ENCODE measurements at regions not wholly inside any gene's neighbourhood (a gene's known extent, or its start where the extent isn't known, plus 50 kb on each side); places are given as distances from the start of the nearest gene placed in this dataset.
A peak's percentile ranks its signal among the peaks of the same experiment; 100 is the strongest.

DNA sequence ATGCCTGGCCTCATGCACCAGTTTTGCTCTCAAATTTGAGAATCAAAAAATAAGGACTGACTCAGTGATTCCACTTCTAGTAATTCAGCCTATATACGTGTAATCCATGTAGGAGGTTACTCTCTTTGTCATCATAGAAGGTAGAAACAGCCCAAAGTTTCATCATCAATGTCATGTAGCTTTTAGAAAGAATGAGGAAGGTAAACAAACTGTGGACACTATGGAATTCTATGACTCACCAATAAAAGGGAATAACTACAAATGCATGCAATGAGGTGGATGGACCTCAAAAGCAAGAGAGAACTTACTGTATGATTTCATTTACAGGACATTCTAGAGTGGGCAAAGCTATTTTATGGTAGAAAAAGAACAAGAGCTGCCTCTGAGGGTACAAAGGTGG, 93.2 kb upstream of the LRIG1 start:
- WGBS, result 88% methylated on average over 1 of the region's 1 CpG
- no peaks in the 10 kb centered on the region for H3K27me3 ChIP-seq (ENCODE audit: insufficient read depth, low read length)
- no peaks in the 10 kb centered on the region for H3K9me3 ChIP-seq (ENCODE audit: insufficient read depth, low read depth, low read length)
- H3K36me3 ChIP-seq (ENCODE audit: insufficient read depth, low read length), result no peaks in the 10 kb centered on the region
- no peak overlapping the region for H3K27ac ChIP-seq (ENCODE audit: low read depth, low read length)
- H3K4me3 ChIP-seq (ENCODE audit: low read length), result no peak overlapping the region
- peaks cover 39% of the 10 kb centered on the region for H3K4me1 ChIP-seq (ENCODE audit: insufficient read depth, low read length)
- H3K9ac ChIP-seq (ENCODE audit: low read depth, low read length), result no peak overlapping the region

DNA sequence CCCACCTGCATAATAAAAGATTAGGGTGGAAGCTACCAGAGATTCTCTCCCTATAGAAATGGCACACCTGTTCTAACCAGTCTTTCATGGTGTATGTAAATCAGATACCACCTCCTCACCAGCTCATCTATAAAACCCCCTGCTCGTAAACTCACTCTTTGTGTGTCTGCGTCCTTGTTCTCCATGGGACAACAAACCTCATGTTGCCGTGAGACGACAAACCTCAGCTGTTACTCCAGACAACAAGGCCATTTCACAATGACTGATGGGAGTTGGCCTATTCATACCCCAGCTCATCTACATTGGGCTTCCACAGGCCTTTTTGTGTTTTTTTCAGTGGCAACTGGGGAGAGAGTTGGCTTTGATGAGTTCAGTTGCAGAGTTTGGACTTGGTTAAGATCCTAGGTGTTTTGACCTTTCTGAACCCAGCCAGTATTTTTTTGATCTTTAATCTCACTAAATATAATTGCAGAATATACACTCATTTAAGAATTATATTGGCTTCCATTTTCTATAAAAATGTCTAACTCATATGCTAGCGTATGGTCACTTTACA, 96.6 kb upstream of the LRIG1 start:
- H3K9ac ChIP-seq (ENCODE audit: low read depth, low read length), result no peak overlapping the region
- peaks cover 19% of the 10 kb centered on the region for H3K4me1 ChIP-seq (ENCODE audit: insufficient read depth, low read length)
- H3K9me3 ChIP-seq (ENCODE audit: insufficient read depth, low read depth, low read length), result no peaks in the 10 kb centered on the region
- WGBS, result 88% methylated on average over 5 of the region's 5 CpGs
- H3K27ac ChIP-seq (ENCODE audit: low read depth, low read length), result no peak overlapping the region
- no peak overlapping the region for H3K4me3 ChIP-seq (ENCODE audit: low read length)
- H3K27me3 ChIP-seq (ENCODE audit: insufficient read depth, low read length), result no peaks in the 10 kb centered on the region
- no peaks in the 10 kb centered on the region for H3K36me3 ChIP-seq (ENCODE audit: insufficient read depth, low read length)

DNA sequence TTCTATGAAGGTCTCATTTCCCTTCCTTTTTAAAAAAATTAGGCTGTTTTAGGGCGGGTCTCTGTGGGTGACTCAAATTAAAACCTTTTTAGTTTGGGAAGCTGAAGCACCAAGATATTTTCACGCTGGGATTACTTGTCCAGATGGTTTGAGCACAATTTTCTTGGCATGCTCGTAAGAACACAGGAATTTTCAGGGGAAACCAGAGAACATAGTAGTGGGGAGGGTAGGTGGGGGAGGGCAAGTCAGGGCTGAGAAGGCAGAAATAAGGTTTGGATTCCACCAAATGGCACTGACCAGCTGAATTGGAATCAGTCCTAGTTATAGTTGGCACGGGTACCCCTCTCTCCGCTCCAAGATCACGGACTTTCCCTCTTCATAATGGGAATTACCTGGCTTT, 97.3 kb upstream of the LRIG1 start:
- H3K4me1 ChIP-seq (ENCODE audit: insufficient read depth, low read length), result peaks cover 11% of the 10 kb centered on the region

DNA sequence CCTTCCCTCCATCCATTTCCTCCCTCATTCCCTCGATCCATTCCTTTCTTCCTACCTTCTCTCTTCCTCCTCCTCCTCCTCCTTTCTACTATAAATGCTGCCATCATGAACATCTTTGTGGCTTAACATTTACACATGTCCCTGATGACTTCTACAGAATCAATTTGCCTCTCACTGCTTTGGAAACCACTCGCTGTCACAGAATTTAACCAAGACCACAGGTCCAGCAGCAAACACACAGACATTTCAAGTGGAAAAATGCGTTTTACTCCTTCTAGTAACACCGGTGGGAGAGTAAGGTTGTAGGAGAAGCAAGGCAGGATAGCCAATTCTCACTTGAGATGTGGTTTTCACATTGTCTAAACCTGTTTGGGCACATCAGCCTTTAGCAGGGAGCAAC, 101.4 kb upstream of the LRIG1 start:
- H3K9me3 ChIP-seq (ENCODE audit: insufficient read depth, low read depth, low read length), result no peaks in the 10 kb centered on the region
- H3K9ac ChIP-seq (ENCODE audit: low read depth, low read length), result no peak overlapping the region
- peaks cover 6% of the 10 kb centered on the region; the same call in 1 of the 2 replicates for H3K4me1 ChIP-seq (ENCODE audit: insufficient read depth, low read length)
- H3K36me3 ChIP-seq (ENCODE audit: insufficient read depth, low read length), result no peaks in the 10 kb centered on the region
- H3K27me3 ChIP-seq (ENCODE audit: insufficient read depth, low read length), result no peaks in the 10 kb centered on the region
- H3K4me3 ChIP-seq (ENCODE audit: low read length), result no peak overlapping the region
- 86% methylated on average over 4 of the region's 4 CpGs for WGBS
- no peak overlapping the region for H3K27ac ChIP-seq (ENCODE audit: low read depth, low read length)

More for the DNA sequence above, 97.3 kb upstream of the LRIG1 start:
- no peaks in the 10 kb centered on the region for H3K9me3 ChIP-seq (ENCODE audit: insufficient read depth, low read depth, low read length)
- H3K9ac ChIP-seq (ENCODE audit: low read depth, low read length), result no peak overlapping the region
- no peaks in the 10 kb centered on the region for H3K36me3 ChIP-seq (ENCODE audit: insufficient read depth, low read length)
- H3K27me3 ChIP-seq (ENCODE audit: insufficient read depth, low read length), result no peaks in the 10 kb centered on the region
- H3K4me3 ChIP-seq (ENCODE audit: low read length), result no peak overlapping the region
- WGBS, result 93% methylated on average over 6 of the region's 6 CpGs
- no peak overlapping the region for H3K27ac ChIP-seq (ENCODE audit: low read depth, low read length)

DNA sequence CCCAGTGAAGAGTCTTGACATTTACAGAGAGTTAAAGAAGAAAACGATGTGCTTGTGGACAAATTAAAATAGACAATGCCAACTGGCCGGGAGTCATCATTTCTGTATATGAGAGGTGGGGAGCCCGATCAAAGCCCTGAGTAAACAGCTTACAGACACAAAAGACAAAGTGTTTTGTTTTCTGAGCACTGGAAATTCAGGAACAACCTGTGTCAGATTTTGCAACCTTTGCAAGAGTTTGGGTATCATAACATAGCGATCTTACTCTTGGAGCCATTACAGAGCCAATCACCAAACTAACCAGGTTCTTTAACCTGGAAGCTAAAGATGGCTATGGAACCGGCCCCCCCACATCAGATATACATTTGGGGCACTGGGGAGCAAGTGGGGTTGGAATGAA, 101.9 kb upstream of the LRIG1 start:
- no peaks in the 10 kb centered on the region for H3K36me3 ChIP-seq (ENCODE audit: insufficient read depth, low read length)
- H3K27ac ChIP-seq (ENCODE audit: low read depth, low read length), result no peak overlapping the region
- H3K27me3 ChIP-seq (ENCODE audit: insufficient read depth, low read length), result no peaks in the 10 kb centered on the region
- 90% methylated on average over 4 of the region's 5 CpGs for WGBS
- H3K4me3 ChIP-seq (ENCODE audit: low read length), result no peak overlapping the region
- peaks cover 3% of the 10 kb centered on the region; the same call in 1 of the 2 replicates for H3K4me1 ChIP-seq (ENCODE audit: insufficient read depth, low read length)
- H3K9ac ChIP-seq (ENCODE audit: low read depth, low read length), result no peak overlapping the region
- H3K9me3 ChIP-seq (ENCODE audit: insufficient read depth, low read depth, low read length), result no peaks in the 10 kb centered on the region

DNA sequence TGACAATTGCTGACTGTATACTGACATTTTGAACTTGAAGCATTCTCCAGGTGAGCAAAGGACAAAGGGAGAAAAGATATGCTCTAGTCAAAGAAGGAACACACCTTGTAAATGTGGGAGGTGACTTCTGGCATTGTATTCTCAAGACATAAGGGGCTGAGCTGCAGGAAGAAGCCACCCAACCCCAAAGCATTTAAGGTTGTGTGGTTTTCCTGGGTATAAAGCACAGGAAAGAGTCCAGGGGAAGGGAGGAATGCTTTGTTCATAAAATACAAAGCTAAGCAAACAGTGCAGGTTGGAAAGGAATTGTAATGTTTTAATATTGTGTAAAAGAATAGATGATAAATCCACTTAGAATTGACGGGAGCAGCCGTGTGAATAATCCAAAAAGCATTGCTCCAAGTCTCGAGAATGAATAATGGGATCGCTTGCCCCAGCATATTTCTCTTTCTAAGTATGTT, 102.4 kb upstream of the LRIG1 start:
- H3K27ac ChIP-seq (ENCODE audit: low read depth, low read length), result no peak overlapping the region
- no peak overlapping the region for H3K9ac ChIP-seq (ENCODE audit: low read depth, low read length)
- H3K36me3 ChIP-seq (ENCODE audit: insufficient read depth, low read length), result no peaks in the 10 kb centered on the region
- no peak overlapping the region for H3K4me3 ChIP-seq (ENCODE audit: low read length)
- 91% methylated on average over 4 of the region's 4 CpGs for WGBS
- H3K4me1 ChIP-seq (ENCODE audit: insufficient read depth, low read length), result peaks cover 2% of the 10 kb centered on the region; the same call in 1 of the 2 replicates
- H3K9me3 ChIP-seq (ENCODE audit: insufficient read depth, low read depth, low read length), result no peaks in the 10 kb centered on the region
- H3K27me3 ChIP-seq (ENCODE audit: insufficient read depth, low read length), result no peaks in the 10 kb centered on the region

DNA sequence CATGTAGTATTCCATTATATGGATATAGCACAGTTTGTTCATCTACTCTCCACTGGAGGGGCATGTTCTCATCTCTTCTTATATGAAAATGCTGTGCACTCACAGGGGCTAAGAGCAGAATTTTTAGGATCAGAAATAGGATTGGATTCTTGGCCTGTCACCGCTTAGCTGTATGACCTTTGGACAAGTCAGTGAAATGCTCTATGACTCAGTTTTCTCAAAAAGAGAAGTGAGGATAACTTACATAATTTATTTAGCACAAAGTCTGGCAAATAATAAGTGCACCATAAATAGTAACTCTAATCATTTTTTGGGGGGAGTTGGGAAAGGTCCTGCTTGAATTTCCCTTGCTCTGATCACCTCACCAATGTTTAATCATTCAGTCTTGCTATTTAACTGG, 103.7 kb upstream of the LRIG1 start:
- Histone ChIP-seq H3K27me3 (ENCODE audit: insufficient read depth, low read length) (no peaks in the 10 kb centered on the region), H3K4me1 (ENCODE audit: insufficient read depth, low read length) (peaks cover 6% of the 10 kb centered on the region), H3K27ac (ENCODE audit: low read depth, low read length) (no peak overlapping the region), H3K36me3 (ENCODE audit: insufficient read depth, low read length) (no peaks in the 10 kb centered on the region), H3K9ac (ENCODE audit: low read depth, low read length) (no peak overlapping the region), H3K4me3 (ENCODE audit: low read length) (no peak overlapping the region), H3K9me3 (ENCODE audit: insufficient read depth, low read depth, low read length) (no peaks in the 10 kb centered on the region)
- 95% methylated on average over 1 of the region's 1 CpG for WGBS

DNA sequence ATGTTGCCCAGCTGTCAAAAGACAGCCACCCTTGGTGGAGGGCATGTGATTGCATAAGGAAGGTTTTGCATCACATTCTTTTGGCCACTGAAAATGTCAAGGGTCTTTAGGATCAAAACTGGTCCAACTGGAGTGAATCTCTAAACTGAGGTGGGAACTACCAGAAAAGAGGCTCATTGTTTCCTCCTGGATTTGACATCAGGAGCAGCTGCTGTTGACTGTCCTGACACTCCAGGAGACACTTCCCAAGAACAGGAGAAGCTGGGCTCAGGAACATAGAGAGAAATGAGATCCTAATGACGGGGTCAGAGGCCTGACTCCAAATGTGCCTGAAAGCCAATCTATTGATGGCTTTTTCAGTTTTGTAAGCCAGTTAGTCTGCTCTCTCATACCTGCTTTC, 105.3 kb upstream of the LRIG1 start:
- H3K27me3 ChIP-seq (ENCODE audit: insufficient read depth, low read length), result no peaks in the 10 kb centered on the region
- no peak overlapping the region for H3K27ac ChIP-seq (ENCODE audit: low read depth, low read length)
- H3K9ac ChIP-seq (ENCODE audit: low read depth, low read length), result no peak overlapping the region
- peaks cover 19% of the 10 kb centered on the region for H3K4me1 ChIP-seq (ENCODE audit: insufficient read depth, low read length)
- no peaks in the 10 kb centered on the region for H3K9me3 ChIP-seq (ENCODE audit: insufficient read depth, low read depth, low read length)
- no peak overlapping the region for H3K4me3 ChIP-seq (ENCODE audit: low read length)
- H3K36me3 ChIP-seq (ENCODE audit: insufficient read depth, low read length), result no peaks in the 10 kb centered on the region
- WGBS, result 85% methylated on average over 1 of the region's 1 CpG

DNA sequence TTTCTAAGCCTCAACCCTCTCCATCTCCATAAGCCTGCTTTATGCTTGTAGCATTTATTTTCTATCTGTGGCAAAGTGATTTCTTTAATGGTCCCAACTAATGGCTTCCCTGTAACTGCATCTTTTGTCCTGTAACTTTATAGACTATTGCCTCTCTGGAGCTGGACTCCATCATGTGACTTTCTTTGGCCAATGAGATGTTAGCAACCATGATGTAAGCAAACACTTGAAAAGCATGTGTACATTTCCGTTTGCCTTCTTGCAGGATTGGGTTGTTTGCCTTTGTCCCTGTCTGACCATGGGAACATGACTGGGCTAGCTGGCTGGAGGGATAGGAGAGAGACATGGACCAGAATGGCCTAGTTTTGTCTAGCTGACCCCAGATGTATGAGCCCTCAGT, 106.0 kb upstream of the LRIG1 start:
- Histone ChIP-seq H3K9me3 (ENCODE audit: insufficient read depth, low read depth, low read length) (no peaks in the 10 kb centered on the region), H3K4me1 (ENCODE audit: insufficient read depth, low read length) (peaks cover 19% of the 10 kb centered on the region), H3K4me3 (ENCODE audit: low read length) (no peak overlapping the region), H3K36me3 (ENCODE audit: insufficient read depth, low read length) (no peaks in the 10 kb centered on the region), H3K27ac (ENCODE audit: low read depth, low read length) (no peak overlapping the region), H3K27me3 (ENCODE audit: insufficient read depth, low read length) (no peaks in the 10 kb centered on the region), H3K9ac (ENCODE audit: low read depth, low read length) (no peak overlapping the region)
- WGBS, result 84% methylated on average over 1 of the region's 1 CpG

DNA sequence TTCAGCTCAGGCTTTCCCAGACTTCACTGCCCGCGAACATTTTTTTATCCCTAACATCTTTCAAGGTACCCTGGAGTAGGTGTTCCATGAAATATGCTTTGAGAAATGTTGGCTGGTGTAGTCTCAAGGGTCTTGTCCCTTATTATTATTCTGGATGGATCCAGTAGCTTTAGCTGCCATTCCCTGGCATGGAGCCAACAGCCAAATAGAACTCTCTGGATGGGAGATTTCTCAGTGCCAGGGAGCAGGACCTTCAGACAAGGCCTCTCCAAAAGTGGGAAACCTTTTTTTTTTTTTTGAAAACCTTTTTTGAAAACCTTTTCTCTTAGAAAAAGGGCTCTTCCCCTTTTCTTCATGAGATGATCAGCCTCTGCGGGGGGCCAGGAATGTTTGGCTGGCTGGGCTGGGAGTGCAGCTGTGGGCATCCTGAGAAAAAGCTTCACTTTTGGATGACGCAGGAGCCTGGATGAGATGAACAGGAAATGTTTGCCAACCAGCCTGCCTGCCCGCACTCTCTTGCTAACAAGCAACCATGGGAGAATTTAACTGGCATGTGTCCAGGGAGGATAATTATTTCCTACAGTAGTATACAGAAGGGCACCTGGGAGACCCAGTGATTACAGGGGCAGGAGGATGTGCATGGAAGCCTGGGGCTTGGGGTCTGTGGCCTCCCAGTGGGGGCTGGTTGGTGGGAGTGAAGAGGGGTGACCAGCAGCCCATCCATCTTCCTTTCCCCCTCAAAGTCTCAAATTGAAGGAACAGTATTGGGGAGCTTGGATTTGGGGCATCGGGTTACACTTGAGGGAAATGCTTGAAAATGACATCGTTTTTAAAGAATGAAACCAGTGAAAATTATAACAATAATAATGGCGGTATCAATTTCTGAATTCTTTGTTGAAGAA, 109.1 kb upstream of the LRIG1 start:
- WGBS, result 55% methylated on average over 8 of the region's 8 CpGs
- Histone ChIP-seq H3K9me3 (ENCODE audit: insufficient read depth, low read depth, low read length) (no peaks in the 10 kb centered on the region), H3K4me1 (ENCODE audit: insufficient read depth, low read length) (peaks cover 19% of the 10 kb centered on the region), H3K27ac (ENCODE audit: low read depth, low read length) (peak overlapping the region; percentile 67), H3K9ac (ENCODE audit: low read depth, low read length) (no peak overlapping the region), H3K36me3 (ENCODE audit: insufficient read depth, low read length) (no peaks in the 10 kb centered on the region), H3K27me3 (ENCODE audit: insufficient read depth, low read length) (no peaks in the 10 kb centered on the region), H3K4me3 (ENCODE audit: low read length) (no peak overlapping the region)

DNA sequence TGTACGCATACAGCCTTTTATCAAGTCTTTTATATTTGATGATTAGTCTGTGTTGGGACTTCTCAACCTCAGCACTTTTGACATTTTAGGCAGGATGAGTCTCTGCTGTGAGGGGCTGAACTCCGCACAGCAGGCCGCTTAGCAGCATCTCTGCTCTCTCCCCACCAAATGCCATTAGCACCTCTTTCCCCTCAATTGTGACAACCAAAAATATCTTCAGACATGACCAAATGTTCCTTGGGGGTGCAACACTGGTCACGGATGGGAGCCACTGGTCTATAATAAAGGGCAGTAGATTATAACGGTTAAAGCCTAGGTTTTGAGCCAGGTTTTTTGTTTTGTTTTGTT, 109.7 kb upstream of the LRIG1 start:
- no peaks in the 10 kb centered on the region for H3K9me3 ChIP-seq (ENCODE audit: insufficient read depth, low read depth, low read length)
- no peak overlapping the region for H3K9ac ChIP-seq (ENCODE audit: low read depth, low read length)
- H3K36me3 ChIP-seq (ENCODE audit: insufficient read depth, low read length), result no peaks in the 10 kb centered on the region
- peak overlapping the region; percentile 67; the same call in 1 of the 2 replicates for H3K27ac ChIP-seq (ENCODE audit: low read depth, low read length)
- WGBS, result 64% methylated on average over 5 of the region's 5 CpGs
- H3K4me1 ChIP-seq (ENCODE audit: insufficient read depth, low read length), result peaks cover 19% of the 10 kb centered on the region
- no peaks in the 10 kb centered on the region for H3K27me3 ChIP-seq (ENCODE audit: insufficient read depth, low read length)
- no peak overlapping the region for H3K4me3 ChIP-seq (ENCODE audit: low read length)

All from HUES64 (cell line).